DMS 273 (cell line): ENCODE measurements at regions not wholly inside any gene's neighbourhood (a gene's known extent, or its start where the extent isn't known, plus 50 kb on each side); places are given as distances from the start of the nearest gene placed in this dataset.

Source experiments
- DNase-seq: peaks from one replicate; lab custom pipeline; 2025; ENCODE audit not compliant: unreplicated experiment; lab: John Stamatoyannopoulos, UW

GRCh38 chr1:168782559-168783116 is 53.6 kb upstream of the DPT start:
- no peak for DNase-seq

GRCh38 chr1:168783458-168784210 is 54.6 kb upstream of the DPT start:
- DNase-seq = no peak

- peak; percentile 2 for DNase-seq
Observed at GRCh38 chr1:168786476-168787330, 57.7 kb upstream of the DPT start.

- DNase-seq = no peak
Observed at GRCh38 chr1:168788258-168788657, 59.3 kb upstream of the DPT start.

GRCh38 chr1:168789501-168789900 is 60.5 kb upstream of the DPT start:
- DNase-seq = no peak

GRCh38 chr1:168792142-168792541 is 63.1 kb upstream of the DPT start:
- DNase-seq = no peak

- DNase-seq = no peak
Observed at GRCh38 chr1:168792592-168793125, 63.7 kb upstream of the DPT start.

GRCh38 chr1:168794057-168794456 is 65.1 kb upstream of the DPT start:
- no peak for DNase-seq

GRCh38 chr1:168795681-168796080 is 66.7 kb upstream of the DPT start:
- no peak for DNase-seq

- no peak for DNase-seq
Observed at GRCh38 chr1:168799927-168800605, 71.1 kb upstream of the DPT start.

GRCh38 chr1:168801032-168801745 is 72.2 kb upstream of the DPT start:
- DNase-seq = no peak

GRCh38 chr1:168803806-168804510 is 75.0 kb upstream of the DPT start:
- DNase-seq = no peak

- no peak for DNase-seq
Observed at GRCh38 chr1:168806952-168807351, 77.9 kb upstream of the DPT start.

- no peak for DNase-seq
Observed at GRCh38 chr1:168811176-168811575, 82.2 kb upstream of the DPT start.

GRCh38 chr1:168819668-168820067 is 90.7 kb upstream of the DPT start:
- no peak for DNase-seq

GRCh38 chr1:168821434-168821833 is 92.4 kb upstream of the DPT start:
- no peak for DNase-seq

GRCh38 chr1:168822911-168823310 is 93.9 kb upstream of the DPT start:
- no peak for DNase-seq

GRCh38 chr1:168823988-168824387 is 95.0 kb upstream of the DPT start:
- DNase-seq = no peak

- DNase-seq = no peak
Observed at GRCh38 chr1:168824418-168825065, 95.5 kb upstream of the DPT start.
